DND-41 (cell line): ENCODE measurements at regions not wholly inside any gene's neighbourhood (a gene's known extent, or its start where the extent isn't known, plus 50 kb on each side); places are given as distances from the start of the nearest gene placed in this dataset.

ENCODE experiments used
- EZH2 ChIP-seq: IDR thresholded peaks from 3 replicates; pipeline ENCODE4 v1.6.1; 2012; ENCODE audit warnings: borderline replicate concordance, low read depth, mild to moderate bottlenecking, moderate library complexity, low read length, inconsistent platforms; ENCODE audit not compliant: severe bottlenecking
- TF ChIP-seq, protein P1 (sequence below): IDR thresholded peaks from 2 replicates; pipeline ENCODE4 v1.5.1; 2012; ENCODE audit warnings: borderline replicate concordance, low read length, moderate library complexity, mild to moderate bottlenecking; ENCODE audit not compliant: poor library complexity, severe bottlenecking; ENCODE audit errors: extremely low read depth

GRCh38 chr2:43041173-43041591, 185.2 kb downstream of the ZFP36L2 start:
- TF ChIP-seq, protein P1, sequence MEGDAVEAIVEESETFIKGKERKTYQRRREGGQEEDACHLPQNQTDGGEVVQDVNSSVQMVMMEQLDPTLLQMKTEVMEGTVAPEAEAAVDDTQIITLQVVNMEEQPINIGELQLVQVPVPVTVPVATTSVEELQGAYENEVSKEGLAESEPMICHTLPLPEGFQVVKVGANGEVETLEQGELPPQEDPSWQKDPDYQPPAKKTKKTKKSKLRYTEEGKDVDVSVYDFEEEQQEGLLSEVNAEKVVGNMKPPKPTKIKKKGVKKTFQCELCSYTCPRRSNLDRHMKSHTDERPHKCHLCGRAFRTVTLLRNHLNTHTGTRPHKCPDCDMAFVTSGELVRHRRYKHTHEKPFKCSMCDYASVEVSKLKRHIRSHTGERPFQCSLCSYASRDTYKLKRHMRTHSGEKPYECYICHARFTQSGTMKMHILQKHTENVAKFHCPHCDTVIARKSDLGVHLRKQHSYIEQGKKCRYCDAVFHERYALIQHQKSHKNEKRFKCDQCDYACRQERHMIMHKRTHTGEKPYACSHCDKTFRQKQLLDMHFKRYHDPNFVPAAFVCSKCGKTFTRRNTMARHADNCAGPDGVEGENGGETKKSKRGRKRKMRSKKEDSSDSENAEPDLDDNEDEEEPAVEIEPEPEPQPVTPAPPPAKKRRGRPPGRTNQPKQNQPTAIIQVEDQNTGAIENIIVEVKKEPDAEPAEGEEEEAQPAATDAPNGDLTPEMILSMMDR, result no peak
- no peak for TF ChIP-seq EZH2
